Ishikawa (cell line): ENCODE measurements at regions not wholly inside any gene's neighbourhood (a gene's known extent, or its start where the extent isn't known, plus 50 kb on each side); places are given as distances from the start of the nearest gene placed in this dataset.

Source experiments
- CEBPB ChIP-seq: IDR thresholded peaks from 2 replicates; pipeline ENCODE4 v1.6.1; 2012
- CREB1 ChIP-seq: IDR thresholded peaks from 2 replicates; pipeline ENCODE4 v1.6.1; 2012; ENCODE audit warnings: low read depth
- EGR1 ChIP-seq: IDR thresholded peaks from 2 replicates; pipeline ENCODE4 v1.6.1; 2012
- EP300 ChIP-seq: IDR thresholded peaks from 2 replicates; pipeline ENCODE4 v1.6.1; 2012; ENCODE audit warnings: borderline replicate concordance
- FOXM1 ChIP-seq: IDR thresholded peaks from 2 replicates; pipeline ENCODE4 v1.6.1; 2012; ENCODE audit warnings: low read depth, borderline replicate concordance
- MAX ChIP-seq: IDR thresholded peaks from 2 replicates; pipeline ENCODE4 v1.6.1; 2012
- NFIC ChIP-seq: IDR thresholded peaks from 2 replicates; pipeline ENCODE4 v1.6.1; 2012
- RAD21 ChIP-seq: IDR thresholded peaks from 2 replicates; pipeline ENCODE4 v1.6.1; 2012; ENCODE audit warnings: low read depth
- TAF1 ChIP-seq: IDR thresholded peaks from 2 replicates; pipeline ENCODE4 v1.6.1; 2012; ENCODE audit warnings: low read depth, mild to moderate bottlenecking
- TEAD4 ChIP-seq: IDR thresholded peaks from 2 replicates; pipeline ENCODE4 v1.6.1; 2012
- YY1 ChIP-seq: IDR thresholded peaks from 2 replicates; pipeline ENCODE4 v1.6.1; 2012; ENCODE audit warnings: low read depth
- ZBTB7A ChIP-seq: IDR thresholded peaks from 2 replicates; pipeline ENCODE4 v1.6.1; 2012; ENCODE audit warnings: low read depth
- TF ChIP-seq, protein P1 (sequence below): IDR thresholded peaks from 2 replicates; pipeline ENCODE4 v1.6.1; 2012
- TF ChIP-seq, protein P2 (sequence below): IDR thresholded peaks from 2 replicates; pipeline ENCODE4 v1.6.1; 2012; ENCODE audit warnings: low read depth, mild to moderate bottlenecking

DNA sequence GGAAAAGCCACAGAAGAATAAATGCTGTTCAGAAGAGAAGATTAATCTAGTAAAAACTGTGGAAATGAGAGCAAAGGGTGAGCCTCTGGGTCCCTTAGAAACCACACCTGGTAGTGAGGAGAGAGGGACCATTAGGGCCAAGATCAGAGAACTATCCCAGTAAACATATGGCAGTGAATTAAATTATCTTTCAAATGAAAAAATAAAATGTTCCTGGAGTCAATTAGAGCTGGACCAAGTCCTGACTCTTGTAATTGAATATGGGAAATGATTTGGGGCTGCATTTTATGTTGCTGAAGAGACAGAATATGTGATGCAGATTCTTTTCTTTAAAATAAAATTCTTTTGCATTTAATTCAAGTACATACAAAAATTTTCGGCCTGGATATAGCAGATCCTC lies 62.2 kb upstream of the PAX3 start:
- TF ChIP-seq, protein P1, sequence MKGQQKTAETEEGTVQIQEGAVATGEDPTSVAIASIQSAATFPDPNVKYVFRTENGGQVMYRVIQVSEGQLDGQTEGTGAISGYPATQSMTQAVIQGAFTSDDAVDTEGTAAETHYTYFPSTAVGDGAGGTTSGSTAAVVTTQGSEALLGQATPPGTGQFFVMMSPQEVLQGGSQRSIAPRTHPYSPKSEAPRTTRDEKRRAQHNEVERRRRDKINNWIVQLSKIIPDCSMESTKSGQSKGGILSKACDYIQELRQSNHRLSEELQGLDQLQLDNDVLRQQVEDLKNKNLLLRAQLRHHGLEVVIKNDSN = no peak
- TF ChIP-seq ZBTB7A (no peak), CEBPB (no peak), MAX (no peak), NFIC (no peak), YY1 (no peak), TAF1 (no peak), EP300 (no peak), TEAD4 (no peak), RAD21 (no peak), FOXM1 (no peak), EGR1 (no peak), CREB1 (no peak)
- TF ChIP-seq, protein P2, sequence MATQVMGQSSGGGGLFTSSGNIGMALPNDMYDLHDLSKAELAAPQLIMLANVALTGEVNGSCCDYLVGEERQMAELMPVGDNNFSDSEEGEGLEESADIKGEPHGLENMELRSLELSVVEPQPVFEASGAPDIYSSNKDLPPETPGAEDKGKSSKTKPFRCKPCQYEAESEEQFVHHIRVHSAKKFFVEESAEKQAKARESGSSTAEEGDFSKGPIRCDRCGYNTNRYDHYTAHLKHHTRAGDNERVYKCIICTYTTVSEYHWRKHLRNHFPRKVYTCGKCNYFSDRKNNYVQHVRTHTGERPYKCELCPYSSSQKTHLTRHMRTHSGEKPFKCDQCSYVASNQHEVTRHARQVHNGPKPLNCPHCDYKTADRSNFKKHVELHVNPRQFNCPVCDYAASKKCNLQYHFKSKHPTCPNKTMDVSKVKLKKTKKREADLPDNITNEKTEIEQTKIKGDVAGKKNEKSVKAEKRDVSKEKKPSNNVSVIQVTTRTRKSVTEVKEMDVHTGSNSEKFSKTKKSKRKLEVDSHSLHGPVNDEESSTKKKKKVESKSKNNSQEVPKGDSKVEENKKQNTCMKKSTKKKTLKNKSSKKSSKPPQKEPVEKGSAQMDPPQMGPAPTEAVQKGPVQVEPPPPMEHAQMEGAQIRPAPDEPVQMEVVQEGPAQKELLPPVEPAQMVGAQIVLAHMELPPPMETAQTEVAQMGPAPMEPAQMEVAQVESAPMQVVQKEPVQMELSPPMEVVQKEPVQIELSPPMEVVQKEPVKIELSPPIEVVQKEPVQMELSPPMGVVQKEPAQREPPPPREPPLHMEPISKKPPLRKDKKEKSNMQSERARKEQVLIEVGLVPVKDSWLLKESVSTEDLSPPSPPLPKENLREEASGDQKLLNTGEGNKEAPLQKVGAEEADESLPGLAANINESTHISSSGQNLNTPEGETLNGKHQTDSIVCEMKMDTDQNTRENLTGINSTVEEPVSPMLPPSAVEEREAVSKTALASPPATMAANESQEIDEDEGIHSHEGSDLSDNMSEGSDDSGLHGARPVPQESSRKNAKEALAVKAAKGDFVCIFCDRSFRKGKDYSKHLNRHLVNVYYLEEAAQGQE = no peak
